Activated CD8-positive, alpha-beta T cell treated with anti-CD3 and anti-CD28 coated beads, Interleukin-2, amount 10 ng/mL, durations not matched to agents 7 days and 5 days (primary cell): ENCODE measurements at regions not wholly inside any gene's neighbourhood (a gene's known extent, or its start where the extent isn't known, plus 50 kb on each side); places are given as distances from the start of the nearest gene placed in this dataset.
"Not testable (repeated sequence)": the region's sequence is repeated elsewhere in the genome, so short reads cannot be mapped to it uniquely, and the experiment has no call there.

Experiments used
- ATAC-seq: fragments of 150-1000 bp; cut with Tn5 transposase; one replicate; pipeline ENCODE4 v1.10.0; 2021; ENCODE audit warnings: moderate library complexity
- CTCF ChIA-PET: fragments of 350-600 bp; sonication (Branson Sonifier 250); formaldehyde crosslinking; loops from one replicate; lab custom pipeline; 2021; ENCODE audit warnings: antibody characterized with exemption; lab: Charles Lee
- POLR2A ChIA-PET: fragments of 350-600 bp; sonication (Branson Sonifier 250); formaldehyde crosslinking; loops from one replicate; lab custom pipeline; 2021; ENCODE audit warnings: antibody characterized with exemption; lab: Charles Lee
- DNase-seq: peaks from one replicate; pipeline ENCODE4 v3.0.0-alpha.2; 2020
- H3K27ac Mint-ChIP-seq: one replicate; pipeline ENCODE4 v1.8.0; 2021; ENCODE audit warnings: mild to moderate bottlenecking, mixed read lengths
- H3K27me3 Mint-ChIP-seq: one replicate; pipeline ENCODE4 v1.8.0; 2021; ENCODE audit warnings: low read depth, mixed read lengths
- H3K36me3 Mint-ChIP-seq: one replicate; pipeline ENCODE4 v1.8.0; 2021; ENCODE audit warnings: low read depth, mixed read lengths
- H3K4me1 Mint-ChIP-seq: one replicate; pipeline ENCODE4 v1.8.0; 2021; ENCODE audit warnings: low read depth, mixed read lengths
- H3K4me3 Mint-ChIP-seq: one replicate; pipeline ENCODE4 v1.8.0; 2021; ENCODE audit warnings: mild to moderate bottlenecking, mixed read lengths
- H3K9me3 Mint-ChIP-seq: one replicate; pipeline ENCODE4 v1.8.0; 2022; ENCODE audit warnings: mixed read lengths; ENCODE audit not compliant: insufficient read depth

GRCh38 chr1:60639287-60639686 lies 443.1 kb upstream of the NFIA start:
- Mint-ChIP-seq H3K9me3 (no peaks in the 10 kb centered on the region), H3K27ac (no peak overlapping the region), H3K27me3 (no peaks in the 10 kb centered on the region), H3K4me3 (no peak overlapping the region), H3K4me1 (no peaks in the 10 kb centered on the region), H3K36me3 (no peaks in the 10 kb centered on the region)
- POLR2A ChIA-PET: no interaction called here
- DNase-seq (no peak), ATAC-seq (no peak)
- CTCF ChIA-PET: no interaction called here

- Mint-ChIP-seq H3K27ac (no peak overlapping the region), H3K9me3 (no peaks in the 10 kb centered on the region), H3K27me3 (no peaks in the 10 kb centered on the region), H3K4me1 (no peaks in the 10 kb centered on the region), H3K4me3 (no peak overlapping the region), H3K36me3 (no peaks in the 10 kb centered on the region)
- POLR2A ChIA-PET: no interaction called here
- ATAC-seq (no peak), DNase-seq (no peak)
- CTCF ChIA-PET: no interaction called here
Observed at GRCh38 chr1:60637651-60638050, 444.7 kb upstream of the NFIA start.

- POLR2A ChIA-PET: no interaction called here
- no peaks in the 10 kb centered on the region for H3K27me3 Mint-ChIP-seq
- H3K36me3 Mint-ChIP-seq: no peaks in the 10 kb centered on the region
- no peaks in the 10 kb centered on the region for H3K4me1 Mint-ChIP-seq
- H3K4me3 Mint-ChIP-seq: no peak overlapping the region
- no peaks in the 10 kb centered on the region for H3K9me3 Mint-ChIP-seq
- H3K27ac Mint-ChIP-seq: no peak overlapping the region
- no peak for DNase-seq
- no peak for ATAC-seq
- CTCF ChIA-PET: no interaction called here
Observed at GRCh38 chr1:60636946-60637345, 445.4 kb upstream of the NFIA start.

GRCh38 chr1:60634106-60634505 lies 448.3 kb upstream of the NFIA start:
- Mint-ChIP-seq H3K36me3 (no peaks in the 10 kb centered on the region), H3K9me3 (no peaks in the 10 kb centered on the region), H3K27ac (no peak overlapping the region), H3K4me1 (no peaks in the 10 kb centered on the region), H3K4me3 (no peak overlapping the region), H3K27me3 (no peaks in the 10 kb centered on the region)
- DNase-seq (no peak), ATAC-seq (no peak)
- ChIA-PET CTCF (no interaction called here), POLR2A (no interaction called here)

- ATAC-seq (no peak), DNase-seq (no peak)
- CTCF ChIA-PET: no interaction called here
- Mint-ChIP-seq H3K4me1 (no peaks in the 10 kb centered on the region), H3K27me3 (peaks cover 5% of the 10 kb centered on the region), H3K27ac (no peak overlapping the region), H3K36me3 (no peaks in the 10 kb centered on the region), H3K9me3 (no peaks in the 10 kb centered on the region), H3K4me3 (no peak overlapping the region)
- POLR2A ChIA-PET: no interaction called here
Observed at GRCh38 chr1:60622486-60622885, 459.9 kb upstream of the NFIA start.

- H3K4me1 Mint-ChIP-seq: no peaks in the 10 kb centered on the region
- no peak overlapping the region for H3K4me3 Mint-ChIP-seq
- H3K27ac Mint-ChIP-seq: no peak overlapping the region
- CTCF ChIA-PET: no interaction called here
- H3K36me3 Mint-ChIP-seq: no peaks in the 10 kb centered on the region
- ATAC-seq: no peak
- no peak for DNase-seq
- no peaks in the 10 kb centered on the region for H3K9me3 Mint-ChIP-seq
- POLR2A ChIA-PET: no interaction called here
- peaks cover 5% of the 10 kb centered on the region for H3K27me3 Mint-ChIP-seq
Observed at GRCh38 chr1:60621368-60621851, 461.0 kb upstream of the NFIA start.

- ATAC-seq (no peak), DNase-seq (no peak)
- Mint-ChIP-seq H3K9me3 (no peaks in the 10 kb centered on the region), H3K4me3 (no peak overlapping the region), H3K4me1 (no peaks in the 10 kb centered on the region), H3K27me3 (peaks cover 5% of the 10 kb centered on the region), H3K36me3 (no peaks in the 10 kb centered on the region), H3K27ac (no peak overlapping the region)
- ChIA-PET CTCF (no interaction called here), POLR2A (no interaction called here)
Observed at GRCh38 chr1:60620087-60620486, 462.3 kb upstream of the NFIA start.

GRCh38 chr1:60619581-60619980 lies 462.8 kb upstream of the NFIA start:
- H3K36me3 Mint-ChIP-seq: no peaks in the 10 kb centered on the region
- H3K4me1 Mint-ChIP-seq: no peaks in the 10 kb centered on the region
- no peak overlapping the region for H3K4me3 Mint-ChIP-seq
- POLR2A ChIA-PET: no interaction called here
- CTCF ChIA-PET: no interaction called here
- ATAC-seq (no peak), DNase-seq (no peak)
- H3K27me3 Mint-ChIP-seq: peaks cover 5% of the 10 kb centered on the region
- H3K27ac Mint-ChIP-seq: no peak overlapping the region
- no peaks in the 10 kb centered on the region for H3K9me3 Mint-ChIP-seq

- H3K4me1 Mint-ChIP-seq: no peaks in the 10 kb centered on the region
- DNase-seq: no peak
- H3K4me3 Mint-ChIP-seq: no peak overlapping the region
- ChIA-PET POLR2A (no interaction called here), CTCF (no interaction called here)
- ATAC-seq: no peak
- H3K9me3 Mint-ChIP-seq: no peaks in the 10 kb centered on the region
- no peak overlapping the region for H3K27ac Mint-ChIP-seq
- no peaks in the 10 kb centered on the region for H3K36me3 Mint-ChIP-seq
- no peaks in the 10 kb centered on the region for H3K27me3 Mint-ChIP-seq
Observed at GRCh38 chr1:60615666-60616065, 466.7 kb upstream of the NFIA start.

GRCh38 chr1:60612790-60613189 lies 469.6 kb upstream of the NFIA start:
- ChIA-PET POLR2A (no interaction called here), CTCF (no interaction called here)
- ATAC-seq: no peak
- H3K36me3 Mint-ChIP-seq: no peaks in the 10 kb centered on the region
- no peak for DNase-seq
- H3K27ac Mint-ChIP-seq: no peak overlapping the region
- H3K9me3 Mint-ChIP-seq: no peaks in the 10 kb centered on the region
- H3K4me1 Mint-ChIP-seq: no peaks in the 10 kb centered on the region
- no peak overlapping the region for H3K4me3 Mint-ChIP-seq
- no peaks in the 10 kb centered on the region for H3K27me3 Mint-ChIP-seq

- ATAC-seq, H3K4me1 Mint-ChIP-seq, CTCF ChIA-PET, H3K4me3 Mint-ChIP-seq, H3K36me3 Mint-ChIP-seq, POLR2A ChIA-PET, DNase-seq, H3K27ac Mint-ChIP-seq, H3K9me3 Mint-ChIP-seq, H3K27me3 Mint-ChIP-seq: not testable (repeated sequence)
Observed at GRCh38 chr1:60606921-60607320, 475.4 kb upstream of the NFIA start.

- H3K4me3 Mint-ChIP-seq: no peak overlapping the region
- H3K27ac Mint-ChIP-seq: no peak overlapping the region
- CTCF ChIA-PET: no interaction called here
- no peak for DNase-seq
- POLR2A ChIA-PET: no interaction called here
- no peaks in the 10 kb centered on the region for H3K4me1 Mint-ChIP-seq
- no peaks in the 10 kb centered on the region for H3K9me3 Mint-ChIP-seq
- no peaks in the 10 kb centered on the region for H3K27me3 Mint-ChIP-seq
- H3K36me3 Mint-ChIP-seq: no peaks in the 10 kb centered on the region
- no peak for ATAC-seq
Observed at GRCh38 chr1:60600532-60600931, 481.8 kb upstream of the NFIA start.

GRCh38 chr1:60599574-60599973 lies 482.8 kb upstream of the NFIA start:
- no peak overlapping the region for H3K4me3 Mint-ChIP-seq
- DNase-seq (no peak), ATAC-seq (no peak)
- ChIA-PET CTCF (no interaction called here), POLR2A (no interaction called here)
- no peak overlapping the region for H3K27ac Mint-ChIP-seq
- no peaks in the 10 kb centered on the region for H3K27me3 Mint-ChIP-seq
- no peaks in the 10 kb centered on the region for H3K9me3 Mint-ChIP-seq
- no peaks in the 10 kb centered on the region for H3K36me3 Mint-ChIP-seq
- H3K4me1 Mint-ChIP-seq: no peaks in the 10 kb centered on the region
